Liver (tissue), 8 donors: ENCODE measurements at regions not wholly inside any gene's neighbourhood (a gene's known extent, or its start where the extent isn't known, plus 50 kb on each side); places are given as distances from the start of the nearest gene placed in this dataset.

Source experiments
- DNase-seq: peaks from one replicate; pipeline ENCODE4 v3.0.0-alpha.2; 2017; ENCODE audit warnings: low spot score
- H3K27ac ChIP-seq, 2 donors: one replicate each; pipeline ENCODE4 v1.7.0; 2013; ENCODE audit warnings: inconsistent platforms in 2 of 2, low read length in 2 of 2, control low read depth in 1 of 2, low read depth in 1 of 2, mild to moderate bottlenecking in 1 of 2
- H3K27me3 ChIP-seq, 4 donors: one replicate each; pipeline versions ENCODE4 v1.6.1 to v1.7.0; 2013; ENCODE audit warnings: low read length in 3 of 4, inconsistent platforms in 1 of 4, mild to moderate bottlenecking in 1 of 4, moderate library complexity in 1 of 4; ENCODE audit not compliant: control insufficient read depth in 4 of 4, insufficient read depth in 4 of 4
- H3K36me3 ChIP-seq, 4 donors: one replicate each; pipeline versions ENCODE4 v1.6.1 to v1.7.0; 2013; ENCODE audit warnings: low read length in 3 of 4, mild to moderate bottlenecking in 3 of 4, low read depth in 1 of 4, moderate library complexity in 1 of 4; ENCODE audit not compliant: control insufficient read depth in 4 of 4, insufficient read depth in 3 of 4
- H3K4me1 ChIP-seq, 4 donors: one replicate each; pipeline versions ENCODE4 v1.6.1 to v1.7.0; 2013; ENCODE audit warnings: low read length in 3 of 4, mild to moderate bottlenecking in 3 of 4, moderate library complexity in 1 of 4; ENCODE audit not compliant: control insufficient read depth in 4 of 4, insufficient read depth in 4 of 4
- H3K4me3 ChIP-seq, 3 donors: one replicate each; pipeline versions ENCODE4 v1.6.1 to v1.7.0; 2013; ENCODE audit warnings: low read length in 3 of 3, control low read depth in 1 of 3, low read depth in 1 of 3, mild to moderate bottlenecking in 1 of 3
- H3K9ac ChIP-seq, 2 donors: one replicate each; pipeline ENCODE4 v1.7.0; 2013; ENCODE audit warnings: low read length in 2 of 2, mild to moderate bottlenecking in 2 of 2, moderate library complexity in 2 of 2, control low read depth in 1 of 2, low read depth in 1 of 2
- H3K9me3 ChIP-seq, 4 donors: one replicate each; pipeline versions ENCODE4 v1.6.1 to v1.7.0; 2013; ENCODE audit warnings: low read length in 3 of 4; ENCODE audit not compliant: control insufficient read depth in 4 of 4
- ATF3 ChIP-seq: IDR thresholded peaks from 2 replicates; pipeline ENCODE4 v1.6.1; 2016; ENCODE audit warnings: antibody characterized with exemption
- CTCF ChIP-seq: fragments of 150-350 bp; IDR thresholded peaks from 2 replicates; pipeline ENCODE4 v1.5.1; 2017; ENCODE audit warnings: improper control_type of control experiment, low read depth, low read length; ENCODE audit not compliant: missing input control
- EGR1 ChIP-seq, 2 donors: IDR thresholded peaks; 2 replicates each; pipeline ENCODE4 v1.6.1; 2016 to 2018; ENCODE audit warnings: antibody characterized with exemption in 2 of 2, low read depth in 2 of 2
- FOXA1 ChIP-seq: IDR thresholded peaks from 2 replicates; pipeline ENCODE4 v1.6.1; 2016; ENCODE audit warnings: antibody characterized with exemption
- FOXA2 ChIP-seq: IDR thresholded peaks from 2 replicates; pipeline ENCODE4 v1.6.1; 2016; ENCODE audit warnings: antibody characterized with exemption
- GABPA ChIP-seq, 2 donors: IDR thresholded peaks in 1 of 2; conservative IDR thresholded peaks in 1 of 2; 2 replicates each; pipeline ENCODE4 v1.6.1; 2016; ENCODE audit warnings: antibody characterized with exemption in 2 of 2, mild to moderate bottlenecking in 1 of 2, moderate library complexity in 1 of 2
- HNF4A ChIP-seq, 2 donors: conservative IDR thresholded peaks; 2 replicates each; pipeline ENCODE4 v1.6.1; 2016; ENCODE audit warnings: antibody characterized with exemption in 2 of 2, mild to moderate bottlenecking in 2 of 2
- JUND ChIP-seq, 2 donors: IDR thresholded peaks; 2 replicates each; pipeline ENCODE4 v1.6.1; 2016; ENCODE audit warnings: antibody characterized with exemption in 2 of 2
- NR2F2 ChIP-seq: IDR thresholded peaks from 2 replicates; pipeline ENCODE4 v1.6.1; 2016; ENCODE audit warnings: antibody characterized with exemption
- RXRA ChIP-seq, 2 donors: IDR thresholded peaks; 2 replicates each; pipeline ENCODE4 v1.6.1; 2017 to 2018; ENCODE audit warnings: antibody characterized with exemption in 2 of 2, mild to moderate bottlenecking in 1 of 2
- SP1 ChIP-seq: IDR thresholded peaks from 2 replicates; pipeline ENCODE4 v1.6.1; 2018; ENCODE audit warnings: antibody characterized with exemption, mild to moderate bottlenecking
- YY1 ChIP-seq: IDR thresholded peaks from 2 replicates; pipeline ENCODE4 v1.6.1; 2016; ENCODE audit warnings: antibody characterized with exemption, mild to moderate bottlenecking
- ZBTB33 ChIP-seq: IDR thresholded peaks from 2 replicates; pipeline ENCODE4 v1.6.1; 2016; ENCODE audit warnings: antibody characterized with exemption
- WGBS: extraction: QIAGEN DNeasy Blood & Tissue Kit; methylation state at CpG from one replicate; pipeline ENCODE4 v1.1.7; 2013; 5-methylcytosine and 5-hydroxymethylcytosine counted together
- TF ChIP-seq, protein P1 (sequence below): IDR thresholded peaks from 2 replicates; pipeline ENCODE4 v1.6.1; 2016; ENCODE audit warnings: antibody characterized with exemption, mild to moderate bottlenecking
- TF ChIP-seq, protein P2 (sequence below): IDR thresholded peaks from 2 replicates; pipeline ENCODE4 v1.6.1; 2016; ENCODE audit warnings: antibody characterized with exemption
- donor health status: healthy.
- donor health status: healthy.
- donor health status: healthy.
- donor health status: healthy.
- donor health status: healthy.

DNA sequence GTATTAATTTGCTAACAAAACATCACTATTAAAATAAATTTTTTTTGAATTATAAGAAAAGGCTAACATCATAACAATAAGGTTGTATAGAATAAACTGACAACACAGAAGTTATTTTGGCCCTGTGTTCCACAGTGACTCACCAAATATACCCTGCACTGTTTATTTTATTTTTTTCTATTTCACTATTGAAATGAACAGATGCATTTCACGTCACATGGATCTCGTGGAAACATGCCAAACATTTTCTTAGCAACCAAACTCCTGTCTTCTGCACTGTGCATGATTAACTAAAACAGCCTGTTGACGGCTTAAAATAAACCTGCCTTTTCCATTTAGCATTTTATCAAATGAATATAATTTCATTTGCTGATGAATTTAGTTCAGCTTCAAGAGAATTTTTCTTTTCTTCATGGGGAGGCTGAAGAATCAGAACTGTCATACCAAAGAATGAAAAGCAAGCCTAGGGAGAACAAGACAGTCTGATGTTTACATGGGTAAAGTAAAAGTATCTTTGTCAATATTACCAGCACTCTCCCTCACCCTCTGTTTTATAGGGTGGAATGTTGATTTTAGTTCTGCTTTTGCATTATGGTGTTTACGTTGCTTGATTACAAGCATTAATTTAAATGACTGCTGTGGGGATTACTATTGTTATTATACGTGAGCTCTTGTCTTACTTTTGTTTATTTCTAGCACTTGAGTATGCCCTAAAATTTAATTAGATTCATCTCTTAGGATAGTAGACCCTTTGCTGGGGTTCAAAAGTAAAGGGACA lies 115.3 kb downstream of the LCA5 start:
- no peaks in the 10 kb centered on the region for H3K36me3 ChIP-seq
- no peaks in the 10 kb centered on the region for H3K27me3 ChIP-seq
- TF ChIP-seq YY1 (no peak), NR2F2 (no peak), RXRA (IDR thresholded peaks at IDR 0.05) (no peak)
- no peaks in the 10 kb centered on the region for H3K9me3 ChIP-seq
- no peak for DNase-seq
- H3K4me1 ChIP-seq, result no peaks in the 10 kb centered on the region
- 37% methylated on average over 5 of the region's 5 CpGs for WGBS
- no peak overlapping the region for H3K27ac ChIP-seq
- no peak overlapping the region for H3K4me3 ChIP-seq
- H3K9ac ChIP-seq, result no peak overlapping the region

GRCh38 chr6:79421001-79421411 lies 116.2 kb downstream of the LCA5 start:
- 91% methylated on average over 4 of the region's 4 CpGs for WGBS
- TF ChIP-seq, protein P1, sequence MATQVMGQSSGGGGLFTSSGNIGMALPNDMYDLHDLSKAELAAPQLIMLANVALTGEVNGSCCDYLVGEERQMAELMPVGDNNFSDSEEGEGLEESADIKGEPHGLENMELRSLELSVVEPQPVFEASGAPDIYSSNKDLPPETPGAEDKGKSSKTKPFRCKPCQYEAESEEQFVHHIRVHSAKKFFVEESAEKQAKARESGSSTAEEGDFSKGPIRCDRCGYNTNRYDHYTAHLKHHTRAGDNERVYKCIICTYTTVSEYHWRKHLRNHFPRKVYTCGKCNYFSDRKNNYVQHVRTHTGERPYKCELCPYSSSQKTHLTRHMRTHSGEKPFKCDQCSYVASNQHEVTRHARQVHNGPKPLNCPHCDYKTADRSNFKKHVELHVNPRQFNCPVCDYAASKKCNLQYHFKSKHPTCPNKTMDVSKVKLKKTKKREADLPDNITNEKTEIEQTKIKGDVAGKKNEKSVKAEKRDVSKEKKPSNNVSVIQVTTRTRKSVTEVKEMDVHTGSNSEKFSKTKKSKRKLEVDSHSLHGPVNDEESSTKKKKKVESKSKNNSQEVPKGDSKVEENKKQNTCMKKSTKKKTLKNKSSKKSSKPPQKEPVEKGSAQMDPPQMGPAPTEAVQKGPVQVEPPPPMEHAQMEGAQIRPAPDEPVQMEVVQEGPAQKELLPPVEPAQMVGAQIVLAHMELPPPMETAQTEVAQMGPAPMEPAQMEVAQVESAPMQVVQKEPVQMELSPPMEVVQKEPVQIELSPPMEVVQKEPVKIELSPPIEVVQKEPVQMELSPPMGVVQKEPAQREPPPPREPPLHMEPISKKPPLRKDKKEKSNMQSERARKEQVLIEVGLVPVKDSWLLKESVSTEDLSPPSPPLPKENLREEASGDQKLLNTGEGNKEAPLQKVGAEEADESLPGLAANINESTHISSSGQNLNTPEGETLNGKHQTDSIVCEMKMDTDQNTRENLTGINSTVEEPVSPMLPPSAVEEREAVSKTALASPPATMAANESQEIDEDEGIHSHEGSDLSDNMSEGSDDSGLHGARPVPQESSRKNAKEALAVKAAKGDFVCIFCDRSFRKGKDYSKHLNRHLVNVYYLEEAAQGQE, result no peak
- TF ChIP-seq ATF3 (no peak), JUND (IDR thresholded peaks at IDR 0.05) (no peak), SP1 (no peak), FOXA1 (no peak), YY1 (no peak), CTCF (no peak), ZBTB33 (no peak), NR2F2 (no peak), FOXA2 (no peak), RXRA (IDR thresholded peaks at IDR 0.05) (no peak), EGR1 (IDR thresholded peaks at IDR 0.05; ENCODE audit: low read depth in 2 of 2) (no peak), HNF4A (conservative IDR thresholded peaks at IDR 0.05) (no peak), GABPA (IDR thresholded peaks at IDR 0.05 in 1 of 2, conservative IDR thresholded peaks at IDR 0.05 in 1 of 2) (no peak)
- TF ChIP-seq, protein P2, sequence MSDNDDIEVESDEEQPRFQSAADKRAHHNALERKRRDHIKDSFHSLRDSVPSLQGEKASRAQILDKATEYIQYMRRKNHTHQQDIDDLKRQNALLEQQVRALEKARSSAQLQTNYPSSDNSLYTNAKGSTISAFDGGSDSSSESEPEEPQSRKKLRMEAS, result no peak
- Histone ChIP-seq H3K36me3 (no peaks in the 10 kb centered on the region), H3K4me3 (no peak overlapping the region), H3K27ac (no peak overlapping the region), H3K27me3 (no peaks in the 10 kb centered on the region), H3K4me1 (no peaks in the 10 kb centered on the region), H3K9ac (no peak overlapping the region), H3K9me3 (no peaks in the 10 kb centered on the region)
- no peak for DNase-seq
